Stimulated activated CD8-positive, alpha-beta memory T cell treated with anti-CD3 and anti-CD28 coated beads, Interleukin-15, amount 100 ng/mL, for 1 hour (primary cell): ENCODE measurements at regions not wholly inside any gene's neighbourhood (a gene's known extent, or its start where the extent isn't known, plus 50 kb on each side); places are given as distances from the start of the nearest gene placed in this dataset.
A peak's percentile ranks its signal among the peaks of the same experiment; 100 is the strongest.
"Not testable (repeated sequence)": the region's sequence is repeated elsewhere in the genome, so short reads cannot be mapped to it uniquely, and the experiment has no call there.

Experiments
- DNase-seq: peaks from one replicate; pipeline ENCODE4 v3.0.0-alpha.2; 2020; ENCODE audit warnings: low read depth

DNA sequence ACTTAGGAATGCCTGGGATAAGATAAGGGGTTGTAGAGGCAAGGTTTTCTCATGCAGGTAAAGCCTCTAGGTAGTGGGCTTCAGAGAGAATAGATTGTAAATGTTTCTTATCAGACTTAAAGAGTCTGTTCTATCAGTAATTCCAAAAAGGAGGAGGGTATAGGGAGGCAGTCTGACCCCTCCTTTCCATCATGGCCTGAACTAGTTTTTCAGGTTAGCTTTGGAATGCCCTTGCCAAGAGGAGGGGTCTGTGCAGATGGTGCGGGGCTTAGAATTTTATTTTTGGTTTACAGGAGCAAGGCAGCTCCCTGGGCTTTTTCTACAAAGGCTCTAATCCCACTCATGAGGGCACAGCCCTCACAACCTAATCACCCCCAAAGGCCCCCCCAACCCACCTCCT, 135.0 kb downstream of the B3GNT2 start:
- no peak for DNase-seq

- no peak for DNase-seq
Measured at GRCh38 chr2:62329797-62330196, 133.9 kb downstream of the B3GNT2 start.

GRCh38 chr2:62326735-62327134, 130.8 kb downstream of the B3GNT2 start:
- no peak for DNase-seq

DNA sequence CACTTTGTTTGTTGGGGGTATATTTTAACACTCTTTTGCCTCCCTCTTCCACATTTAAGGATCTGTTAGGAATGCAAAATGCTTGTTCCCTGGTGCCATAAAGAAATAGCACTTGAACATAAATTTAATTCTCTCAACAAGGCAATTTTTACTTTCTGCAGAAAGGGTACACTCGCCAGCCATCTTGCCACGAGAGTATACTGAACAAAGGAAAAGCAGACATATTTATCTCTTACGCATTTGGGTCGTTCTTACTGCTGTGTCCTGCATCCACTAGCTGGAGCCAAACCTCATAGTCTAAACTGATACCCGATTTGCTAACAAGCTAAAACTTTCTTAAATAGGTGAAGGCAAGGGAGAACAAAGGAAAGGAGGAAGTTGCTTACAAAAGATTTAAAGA, 129.5 kb downstream of the B3GNT2 start:
- no peak for DNase-seq

- DNase-seq: no peak
Measured at GRCh38 chr2:62321380-62322289, 125.7 kb downstream of the B3GNT2 start.

DNA sequence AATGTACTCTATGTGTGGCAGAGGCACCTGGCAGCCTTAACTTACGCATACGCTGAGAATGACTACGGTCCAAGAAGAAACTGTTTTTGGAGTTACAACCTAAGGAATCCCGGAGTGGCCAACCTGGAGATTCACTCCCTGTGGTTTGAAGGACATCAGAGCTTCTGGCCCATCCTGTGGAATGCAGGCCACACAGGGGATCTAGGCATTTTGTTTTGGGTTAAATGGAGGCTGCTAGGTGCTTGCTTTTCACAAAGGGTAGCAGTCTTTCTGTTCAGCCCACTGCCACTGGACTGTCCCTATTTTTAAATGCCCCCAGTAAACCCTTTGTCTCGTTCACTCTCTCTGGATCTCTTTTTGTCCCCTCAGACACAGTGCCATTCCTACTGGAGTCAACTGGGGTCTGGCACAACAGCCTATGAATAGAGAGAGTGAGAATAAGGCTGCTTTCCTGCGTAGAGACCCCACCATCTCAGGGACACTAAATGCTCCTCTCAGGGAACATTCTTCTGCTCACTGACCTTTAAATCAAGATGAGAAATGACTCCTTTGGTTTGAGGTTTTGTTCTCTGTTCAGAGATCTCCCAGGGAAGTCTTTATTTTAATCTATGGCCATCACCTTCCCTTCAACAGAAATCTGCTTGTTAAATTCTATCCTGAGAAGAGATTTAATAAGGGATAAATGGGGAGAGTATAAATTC, 124.9 kb downstream of the B3GNT2 start:
- DNase-seq: no peak

DNA sequence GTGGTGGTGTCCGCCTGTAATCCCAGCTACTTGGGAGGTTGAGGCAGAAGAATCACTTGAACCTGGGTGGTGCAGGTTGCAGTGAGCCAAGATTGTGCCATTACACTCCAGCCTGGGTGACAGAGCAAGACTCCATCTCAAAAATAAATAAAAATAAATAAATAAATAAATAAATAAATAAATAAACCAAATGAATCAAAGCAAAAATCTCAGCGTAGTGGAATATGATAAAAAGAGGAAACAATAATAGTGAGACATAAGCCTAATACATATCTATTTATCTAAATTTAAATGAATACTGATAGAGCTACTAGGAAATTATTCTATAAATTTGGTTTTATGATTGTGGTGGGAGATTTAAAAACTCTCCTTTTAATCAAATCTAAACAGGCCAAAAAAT, 124.2 kb downstream of the B3GNT2 start:
- not testable (repeated sequence) for DNase-seq

- DNase-seq: no peak
Measured at GRCh38 chr2:62319070-62319469, 123.2 kb downstream of the B3GNT2 start.

DNA sequence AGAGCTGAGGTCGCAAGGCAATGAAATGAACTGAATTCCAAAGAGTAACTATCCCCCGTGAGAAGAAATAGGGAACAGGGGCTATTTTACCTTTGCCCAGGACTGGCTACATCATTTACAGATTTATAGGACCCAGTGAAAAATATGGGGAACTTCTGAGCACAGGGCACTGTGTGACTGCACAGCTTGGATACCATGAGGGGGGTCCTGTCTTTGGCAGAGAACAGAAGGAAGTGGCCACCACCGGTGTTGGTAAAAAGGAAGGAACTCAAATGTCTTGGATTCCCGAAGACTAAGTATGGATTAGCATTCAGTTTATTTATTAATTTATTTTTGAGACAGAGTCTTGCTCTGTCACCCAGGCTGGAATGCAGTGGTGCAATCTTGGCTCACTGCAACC, 119.6 kb downstream of the B3GNT2 start:
- DNase-seq: no peak

GRCh38 chr2:62314291-62314690, 118.4 kb downstream of the B3GNT2 start:
- DNase-seq: no peak

DNA sequence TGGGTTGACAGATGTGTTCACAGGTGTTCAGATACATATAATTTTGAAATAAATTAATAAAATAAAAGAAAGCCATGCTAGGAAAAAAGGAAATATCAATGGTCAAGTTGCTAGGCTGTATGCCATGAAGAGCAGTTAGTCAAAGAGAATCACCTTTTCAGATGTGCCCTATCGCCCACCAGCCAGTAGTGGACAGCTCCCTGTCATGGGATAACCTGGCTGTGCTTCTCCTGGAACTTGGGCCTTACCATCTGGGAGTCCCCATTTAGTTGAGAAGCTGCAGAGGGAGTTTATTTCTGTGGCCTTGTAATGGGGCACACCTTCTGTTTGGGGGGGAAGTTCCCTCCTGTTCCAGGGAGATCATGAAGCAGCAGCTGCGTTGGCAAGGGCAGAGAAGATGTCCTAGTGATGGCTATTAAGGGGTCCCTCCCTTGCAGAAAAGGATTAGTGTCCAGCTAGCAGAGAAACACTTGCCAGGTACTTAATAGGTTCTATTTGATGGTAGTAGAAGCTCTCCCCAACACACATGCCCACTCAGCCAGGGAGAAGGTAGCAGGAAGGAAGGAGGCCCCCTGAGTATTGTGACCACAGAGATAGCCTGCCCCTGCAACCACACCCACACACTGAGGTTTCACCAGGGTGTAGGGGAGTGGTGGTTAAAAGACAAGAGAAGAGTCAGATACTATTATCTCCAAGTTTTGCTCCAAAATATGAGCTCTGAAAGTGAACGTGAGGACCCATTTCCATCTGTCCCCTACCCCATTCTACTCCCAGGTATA, 117.7 kb downstream of the B3GNT2 start:
- DNase-seq: no peak

GRCh38 chr2:62309465-62310091, 113.7 kb downstream of the B3GNT2 start:
- no peak for DNase-seq

DNA sequence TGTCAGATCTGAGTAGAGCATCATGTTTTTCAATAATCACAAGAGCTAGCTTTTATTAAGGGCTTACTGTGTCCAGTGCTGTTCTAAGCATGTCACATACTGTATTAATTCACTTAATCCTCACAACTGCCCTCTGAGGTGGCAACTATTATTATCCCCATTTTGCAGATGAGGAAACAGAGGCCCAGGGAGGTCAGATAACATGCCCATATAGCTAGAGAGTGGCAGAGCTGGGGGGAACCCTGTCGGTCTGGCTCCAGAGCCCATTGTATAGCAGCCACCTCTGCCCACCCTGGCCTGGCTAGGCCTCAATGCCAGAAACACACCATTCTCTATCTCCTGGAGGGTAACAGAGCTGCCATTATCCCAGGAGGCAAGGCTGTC, 113.2 kb downstream of the B3GNT2 start:
- DNase-seq: no peak

GRCh38 chr2:62307469-62308389, 111.8 kb downstream of the B3GNT2 start:
- DNase-seq: no peak

GRCh38 chr2:62306751-62307468, 111.0 kb downstream of the B3GNT2 start:
- no peak for DNase-seq

DNA sequence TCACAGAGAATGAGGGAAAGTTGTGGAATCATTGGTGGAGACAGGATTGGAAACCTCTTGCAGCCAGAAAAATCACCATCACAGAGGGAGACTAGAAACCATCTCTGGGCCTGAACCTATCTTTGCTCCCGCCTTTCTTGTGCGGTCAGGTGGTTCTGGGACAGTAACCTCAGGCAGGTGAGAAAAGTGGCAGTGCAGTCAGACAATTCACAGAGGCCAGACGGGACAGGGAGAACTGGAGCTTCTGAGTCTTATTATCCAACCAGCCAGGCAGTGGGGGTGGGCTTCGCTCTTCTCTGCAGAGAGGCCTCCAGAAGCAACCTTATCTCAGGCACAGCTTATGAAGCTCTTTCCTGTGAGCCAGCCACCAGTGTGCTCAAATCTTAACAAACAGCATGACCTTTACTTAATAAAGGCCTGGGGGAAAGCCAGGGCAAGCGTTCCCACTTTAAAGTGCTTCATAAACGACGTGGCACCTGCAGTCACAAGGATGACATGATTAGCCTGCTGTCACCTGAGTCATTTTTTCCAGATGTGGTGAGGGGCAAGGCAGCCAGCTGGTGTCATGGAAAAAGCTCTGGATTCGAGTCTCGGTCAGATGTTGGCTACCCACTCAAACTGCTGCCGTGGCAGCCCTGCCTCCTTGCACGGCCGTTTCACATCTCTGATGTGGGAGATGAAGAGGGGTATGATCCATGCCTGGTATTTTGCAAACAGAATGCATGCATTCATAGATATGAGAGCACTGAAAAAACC, 109.7 kb downstream of the B3GNT2 start:
- DNase-seq: peak; percentile 22

DNA sequence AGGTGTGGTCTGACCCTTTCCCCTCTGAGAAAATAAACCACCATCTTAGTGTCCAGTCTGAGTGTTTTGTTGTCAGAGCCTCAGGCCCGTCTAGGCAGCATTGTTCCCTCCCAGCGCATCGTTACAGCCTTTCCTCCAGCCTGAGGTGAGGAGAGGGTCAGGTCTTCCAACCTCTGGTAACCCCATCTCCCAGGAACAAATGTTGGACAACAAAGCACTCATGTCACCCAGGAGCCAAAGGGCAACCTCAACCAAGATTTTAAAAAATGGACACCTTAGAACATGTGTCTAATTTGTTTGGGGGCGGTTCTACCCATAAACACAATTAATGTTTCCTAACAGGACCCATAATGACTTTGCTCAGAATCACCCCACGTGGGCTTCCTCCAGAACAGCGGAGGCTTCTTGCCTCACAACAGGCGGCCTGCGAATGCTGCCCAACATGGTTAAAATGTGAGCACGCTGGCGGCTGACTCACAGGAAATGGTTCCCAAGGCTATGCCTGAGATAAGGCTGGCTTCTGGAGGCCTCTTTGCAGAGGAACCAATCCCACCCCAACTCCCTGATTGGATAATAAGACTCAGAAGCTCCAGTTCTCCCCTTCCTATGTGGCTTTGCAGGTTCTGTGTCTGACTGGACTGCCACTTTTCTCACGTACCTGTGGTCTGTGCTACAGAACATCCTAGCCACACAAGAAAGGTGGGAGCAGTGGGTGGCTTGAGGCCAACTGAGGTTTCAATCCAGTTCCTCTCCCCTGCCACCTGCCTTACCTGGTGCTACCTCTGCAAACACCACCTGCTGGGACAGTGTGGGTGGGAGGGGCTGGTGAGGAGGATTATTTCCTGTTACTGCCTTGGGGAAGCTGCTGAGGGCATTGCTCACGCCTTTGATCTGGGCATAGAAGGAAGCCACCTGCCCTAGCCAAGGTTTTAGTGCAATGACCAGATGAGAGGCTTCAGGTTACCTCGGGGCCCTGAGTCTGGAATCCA, 108.8 kb downstream of the B3GNT2 start:
- no peak for DNase-seq

DNA sequence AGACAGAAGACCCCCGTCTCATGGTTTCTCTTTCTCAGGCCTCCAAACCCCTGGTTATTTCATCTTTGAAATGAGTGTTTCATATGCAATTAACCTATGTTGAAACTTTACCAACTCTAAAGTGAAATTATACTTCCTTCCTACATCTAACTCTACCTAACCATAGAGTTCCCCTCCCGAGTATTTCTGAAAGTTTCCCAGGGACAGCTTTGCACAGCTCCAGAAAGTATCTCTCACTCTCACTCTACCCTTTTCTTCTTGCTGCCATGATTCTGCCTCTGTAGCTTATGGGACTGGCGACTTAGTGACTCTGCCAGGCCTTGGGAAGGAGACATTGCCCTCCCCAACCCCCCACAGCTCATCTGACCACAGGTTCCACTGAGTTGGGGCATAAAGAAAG, 107.9 kb downstream of the B3GNT2 start:
- DNase-seq: no peak
